ENCODE measurements at regions not wholly inside any gene's neighbourhood (a gene's known extent, or its start where the extent isn't known, plus 50 kb on each side); places are given as distances from the start of the nearest gene placed in this dataset.

GRCh38 chr9:81847181-81847915 is 80.9 kb upstream of the SPATA31D4 start:
- DNase-seq (ENCODE audit: low spot score): no peak

- peak; percentile 36 for DNase-seq (ENCODE audit: low spot score)
Observed at GRCh38 chr9:81848472-81848871, 79.8 kb upstream of the SPATA31D4 start.

- no peak for DNase-seq (ENCODE audit: low spot score)
Observed at GRCh38 chr9:81849631-81850259, 78.5 kb upstream of the SPATA31D4 start.

GRCh38 chr9:81850724-81851123 is 77.5 kb upstream of the SPATA31D4 start:
- DNase-seq (ENCODE audit: low spot score): no peak

GRCh38 chr9:81851340-81851739 is 76.9 kb upstream of the SPATA31D4 start:
- DNase-seq (ENCODE audit: low spot score): no peak

GRCh38 chr9:81852820-81853219 is 75.4 kb upstream of the SPATA31D4 start:
- no peak for DNase-seq (ENCODE audit: low spot score)

- DNase-seq (ENCODE audit: low spot score): peak; percentile 26
Observed at GRCh38 chr9:81855538-81855937, 72.7 kb upstream of the SPATA31D4 start.

GRCh38 chr9:81858657-81859430 is 69.4 kb upstream of the SPATA31D4 start:
- no peak for DNase-seq (ENCODE audit: low spot score)

GRCh38 chr9:81860581-81860980 is 67.6 kb upstream of the SPATA31D4 start:
- no peak for DNase-seq (ENCODE audit: low spot score)

GRCh38 chr9:81861644-81862043 is 66.6 kb upstream of the SPATA31D4 start:
- DNase-seq (ENCODE audit: low spot score): peak; percentile 64

- DNase-seq (ENCODE audit: low spot score): no peak
Observed at GRCh38 chr9:81868145-81868544, 60.1 kb upstream of the SPATA31D4 start.

GRCh38 chr9:81871695-81872094 is 56.5 kb upstream of the SPATA31D4 start:
- peak; percentile 60 for DNase-seq (ENCODE audit: low spot score)

GRCh38 chr9:81874250-81874649 is 54.0 kb upstream of the SPATA31D4 start:
- no peak for DNase-seq (ENCODE audit: low spot score)

- peak; percentile 47 for DNase-seq (ENCODE audit: low spot score)
Observed at GRCh38 chr9:81874931-81875330, 53.3 kb upstream of the SPATA31D4 start.

GRCh38 chr9:81877047-81877446 is 51.2 kb upstream of the SPATA31D4 start:
- no peak for DNase-seq (ENCODE audit: low spot score)

Measured in hepatic stellate cell (primary cell).